Retinal pigment epithelial cell (primary cell): ENCODE measurements at regions not wholly inside any gene's neighbourhood (a gene's known extent, or its start where the extent isn't known, plus 50 kb on each side); places are given as distances from the start of the nearest gene placed in this dataset.
"Not testable (repeated sequence)": the region's sequence is repeated elsewhere in the genome, so short reads cannot be mapped to it uniquely, and the experiment has no call there.

Experiments
- DNase-seq: peaks from one replicate; pipeline ENCODE4 v3.0.0-alpha.2; 2010; ENCODE audit warnings: low read depth
- H3K4me3 ChIP-seq: 2 replicates; pipeline ENCODE4 v1.5.1; 2011; ENCODE audit warnings: mild to moderate bottlenecking, low read length, control low read depth, moderate library complexity
- TF ChIP-seq, protein P1 (sequence below): conservative IDR thresholded peaks from 2 replicates; pipeline ENCODE4 v1.5.1; 2011; ENCODE audit warnings: low read depth, low read length, control low read depth, inconsistent platforms

GRCh38 chr10:64408391-64409183 is 887.4 kb downstream of the REEP3 start:
- peak; percentile 80 for DNase-seq
- no peak overlapping the region for H3K4me3 ChIP-seq
- TF ChIP-seq, protein P1, sequence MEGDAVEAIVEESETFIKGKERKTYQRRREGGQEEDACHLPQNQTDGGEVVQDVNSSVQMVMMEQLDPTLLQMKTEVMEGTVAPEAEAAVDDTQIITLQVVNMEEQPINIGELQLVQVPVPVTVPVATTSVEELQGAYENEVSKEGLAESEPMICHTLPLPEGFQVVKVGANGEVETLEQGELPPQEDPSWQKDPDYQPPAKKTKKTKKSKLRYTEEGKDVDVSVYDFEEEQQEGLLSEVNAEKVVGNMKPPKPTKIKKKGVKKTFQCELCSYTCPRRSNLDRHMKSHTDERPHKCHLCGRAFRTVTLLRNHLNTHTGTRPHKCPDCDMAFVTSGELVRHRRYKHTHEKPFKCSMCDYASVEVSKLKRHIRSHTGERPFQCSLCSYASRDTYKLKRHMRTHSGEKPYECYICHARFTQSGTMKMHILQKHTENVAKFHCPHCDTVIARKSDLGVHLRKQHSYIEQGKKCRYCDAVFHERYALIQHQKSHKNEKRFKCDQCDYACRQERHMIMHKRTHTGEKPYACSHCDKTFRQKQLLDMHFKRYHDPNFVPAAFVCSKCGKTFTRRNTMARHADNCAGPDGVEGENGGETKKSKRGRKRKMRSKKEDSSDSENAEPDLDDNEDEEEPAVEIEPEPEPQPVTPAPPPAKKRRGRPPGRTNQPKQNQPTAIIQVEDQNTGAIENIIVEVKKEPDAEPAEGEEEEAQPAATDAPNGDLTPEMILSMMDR, result no peak

GRCh38 chr10:64409349-64409748 is 888.1 kb downstream of the REEP3 start:
- H3K4me3 ChIP-seq, result no peak overlapping the region
- no peak for DNase-seq
- TF ChIP-seq, protein P1, result no peak

DNA sequence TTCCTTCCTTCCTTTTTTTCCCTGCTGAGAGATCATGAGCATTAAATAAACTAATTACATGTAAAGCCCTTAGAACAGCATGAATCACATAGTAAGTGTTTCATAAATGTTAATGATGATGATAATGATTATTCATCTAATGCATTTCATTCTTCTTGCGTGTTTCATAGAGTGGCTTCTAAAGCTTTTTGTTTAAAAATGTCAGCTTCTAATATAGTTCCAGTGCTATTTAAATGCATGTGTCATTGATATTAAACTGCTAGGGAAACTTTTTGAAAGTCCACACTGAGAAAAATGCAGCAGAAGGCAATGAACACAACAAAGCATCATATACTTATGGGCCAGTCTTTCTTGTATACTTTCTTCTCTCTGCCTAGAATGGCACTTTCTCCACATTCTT is 894.8 kb downstream of the REEP3 start:
- no peak overlapping the region for H3K4me3 ChIP-seq
- TF ChIP-seq, protein P1, result no peak
- DNase-seq, result no peak

DNA sequence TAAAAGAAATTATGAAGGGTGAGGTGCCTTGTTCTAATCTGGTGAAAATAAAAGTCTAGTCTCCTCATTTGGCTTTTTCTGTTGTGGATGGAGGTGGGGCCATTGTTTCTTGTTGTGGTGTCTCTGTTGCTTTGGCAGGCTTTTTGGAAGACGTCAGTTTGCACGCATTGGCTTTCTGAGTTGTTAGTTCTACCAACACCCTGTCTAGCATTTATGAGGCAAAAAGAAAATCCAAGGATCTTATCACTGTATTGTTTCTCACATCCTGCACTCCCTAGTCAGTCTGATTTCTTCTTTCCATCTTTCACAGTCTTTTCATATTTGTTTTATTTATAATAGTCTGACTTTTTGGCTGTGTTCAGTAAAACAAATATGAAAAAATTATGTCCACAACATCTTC is 898.3 kb downstream of the REEP3 start:
- DNase-seq, result no peak
- no peak overlapping the region for H3K4me3 ChIP-seq
- TF ChIP-seq, protein P1, result no peak

- TF ChIP-seq, protein P1, result no peak
- no peak for DNase-seq
Measured at GRCh38 chr10:64426745-64427144, 905.5 kb downstream of the REEP3 start.

GRCh38 chr10:64430690-64431323 is 909.6 kb downstream of the REEP3 start:
- DNase-seq, result peak; percentile 61
- TF ChIP-seq, protein P1, result peak; percentile 76
- H3K4me3 ChIP-seq, result no peak overlapping the region

More at GRCh38 chr10:64426745-64427144, 905.5 kb downstream of the REEP3 start:
- H3K4me3 ChIP-seq, result no peak overlapping the region

DNA sequence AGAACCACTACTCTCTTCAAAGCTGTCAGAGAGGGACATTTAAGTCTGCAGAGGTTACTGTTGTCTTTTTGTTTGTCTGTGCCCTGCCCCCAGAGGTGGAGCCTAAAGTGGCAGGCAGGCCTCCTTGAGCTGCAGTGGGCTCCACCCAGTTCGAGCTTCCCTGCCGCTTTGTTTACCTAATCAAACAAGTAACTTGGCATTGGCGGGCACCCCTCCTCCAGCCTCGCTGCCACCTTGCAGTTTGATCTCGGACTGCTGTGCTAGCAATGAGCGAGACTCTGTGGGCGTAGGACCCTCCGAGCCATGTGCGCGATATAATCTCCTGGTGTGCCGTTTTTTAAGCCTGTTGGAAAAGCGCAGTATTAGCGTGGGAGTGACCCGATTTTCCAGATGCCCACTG is 920.7 kb downstream of the REEP3 start:
- H3K4me3 ChIP-seq, DNase-seq: not testable (repeated sequence)
